ENCODE measurements at regions not wholly inside any gene's neighbourhood (a gene's known extent, or its start where the extent isn't known, plus 50 kb on each side); places are given as distances from the start of the nearest gene placed in this dataset.

GRCh38 chr9:96122282-96122681 lies 179.7 kb downstream of the HSD17B3 start:
- TF ChIP-seq CTCF (IDR thresholded peaks at IDR 0.05) (no peak), POLR2A (IDR thresholded peaks at IDR 0.05) (no peak)
